ENCODE measurements at regions not wholly inside any gene's neighbourhood (a gene's known extent, or its start where the extent isn't known, plus 50 kb on each side); places are given as distances from the start of the nearest gene placed in this dataset.
A peak's percentile ranks its signal among the peaks of the same experiment; 100 is the strongest.

GRCh38 chr18:34651586-34652369 is 58.3 kb upstream of the DTNA start:
- 78% methylated on average over 6 of the region's 6 CpGs for WGBS (ENCODE audit: low lambda C conversion rate)
- ChIA-PET POLR2A (no interaction called here), CTCF (ENCODE audit: low intra/inter-chr PET ratio, low total read pairs) (no interaction called here)
- no peaks in the 10 kb centered on the region for H3K36me3 ChIP-seq (replicated peaks in 1 of 2; ENCODE audit: control insufficient read depth in 1 of 2, insufficient read depth in 2 of 2, low read length in 2 of 2)
- no TSS peak for BruUV-seq (replicated peaks)
- H3K79me2 ChIP-seq (ENCODE audit: insufficient read depth, low read length), result no peaks in the 10 kb centered on the region
- no peak overlapping the region for H2AFZ ChIP-seq (ENCODE audit: low read length)
- H3K9ac ChIP-seq (ENCODE audit: insufficient read depth, low read depth, low read length), result no peak overlapping the region
- in situ Hi-C loops (cut with HindIII; ENCODE audit: extremely low pct_ligation_motif_present, low pct_unique_long_range_greater_than_20kb) (no loop called here), intact Hi-C loops (cut with micrococcal nuclease; ENCODE audit: unreplicated experiment) (no loop called here)
- no peaks in the 10 kb centered on the region for H3K27me3 ChIP-seq (ENCODE audit: control insufficient read depth in 1 of 2, insufficient read depth in 2 of 2, low read length in 2 of 2)
- FAIRE-seq (no peak), DNase-seq (ENCODE audit: low spot score) (no peak), ATAC-seq (no peak)
- H3K4me1 ChIP-seq (ENCODE audit: insufficient read depth, low read length), result no peaks in the 10 kb centered on the region
- H3K9me3 ChIP-seq (ENCODE audit: low read length), result no peaks in the 10 kb centered on the region
- no peak overlapping the region for H3K4me2 ChIP-seq (ENCODE audit: low read depth, low read length)
- no peak overlapping the region for H3K27ac ChIP-seq (ENCODE audit: extremely low read length, insufficient read depth, low read length)
- H4K20me1 ChIP-seq (ENCODE audit: insufficient read depth, low read length), result no peaks in the 10 kb centered on the region
- no peak overlapping the region for H3K4me3 ChIP-seq (replicated peaks in 1 of 3; ENCODE audit: insufficient read depth in 1 of 3, low read depth in 2 of 3, low read length in 3 of 3)
- TF ChIP-seq HNRNPK (IDR thresholded peaks at IDR 0.05; ENCODE audit: low read depth, low read length, poor library complexity, severe bottlenecking) (peak; percentile 45), NR2F1 (CRISPR knock-in tag; IDR thresholded peaks at IDR 0.05) (no peak)

GRCh38 chr18:34655131-34655530 is 55.0 kb upstream of the DTNA start:
- Histone ChIP-seq H3K4me3 (replicated peaks in 1 of 3; ENCODE audit: insufficient read depth in 1 of 3, low read depth in 2 of 3, low read length in 3 of 3) (no peak overlapping the region), H3K4me1 (ENCODE audit: insufficient read depth, low read length) (peaks cover 10% of the 10 kb centered on the region), H3K27ac (ENCODE audit: extremely low read length, insufficient read depth, low read length) (no peak overlapping the region), H3K4me2 (ENCODE audit: low read depth, low read length) (no peak overlapping the region), H4K20me1 (ENCODE audit: insufficient read depth, low read length) (no peaks in the 10 kb centered on the region), H2AFZ (ENCODE audit: low read length) (no peak overlapping the region), H3K79me2 (ENCODE audit: insufficient read depth, low read length) (no peaks in the 10 kb centered on the region), H3K27me3 (ENCODE audit: control insufficient read depth in 1 of 2, insufficient read depth in 2 of 2, low read length in 2 of 2) (no peaks in the 10 kb centered on the region), H3K9ac (ENCODE audit: insufficient read depth, low read depth, low read length) (no peak overlapping the region), H3K36me3 (replicated peaks in 1 of 2; ENCODE audit: control insufficient read depth in 1 of 2, insufficient read depth in 2 of 2, low read length in 2 of 2) (no peaks in the 10 kb centered on the region), H3K9me3 (ENCODE audit: low read length) (no peaks in the 10 kb centered on the region)
- BruUV-seq (replicated peaks), result no TSS peak
- no peak for FAIRE-seq
- in situ Hi-C loops (cut with HindIII; ENCODE audit: extremely low pct_ligation_motif_present, low pct_unique_long_range_greater_than_20kb), result no loop called here
- ChIA-PET CTCF (ENCODE audit: low intra/inter-chr PET ratio, low total read pairs) (no interaction called here), POLR2A (no interaction called here)
- intact Hi-C loops (cut with micrococcal nuclease; ENCODE audit: unreplicated experiment), result no loop called here
- no peak for ATAC-seq
- DNase-seq (ENCODE audit: low spot score), result no peak
- TF ChIP-seq, protein P1, sequence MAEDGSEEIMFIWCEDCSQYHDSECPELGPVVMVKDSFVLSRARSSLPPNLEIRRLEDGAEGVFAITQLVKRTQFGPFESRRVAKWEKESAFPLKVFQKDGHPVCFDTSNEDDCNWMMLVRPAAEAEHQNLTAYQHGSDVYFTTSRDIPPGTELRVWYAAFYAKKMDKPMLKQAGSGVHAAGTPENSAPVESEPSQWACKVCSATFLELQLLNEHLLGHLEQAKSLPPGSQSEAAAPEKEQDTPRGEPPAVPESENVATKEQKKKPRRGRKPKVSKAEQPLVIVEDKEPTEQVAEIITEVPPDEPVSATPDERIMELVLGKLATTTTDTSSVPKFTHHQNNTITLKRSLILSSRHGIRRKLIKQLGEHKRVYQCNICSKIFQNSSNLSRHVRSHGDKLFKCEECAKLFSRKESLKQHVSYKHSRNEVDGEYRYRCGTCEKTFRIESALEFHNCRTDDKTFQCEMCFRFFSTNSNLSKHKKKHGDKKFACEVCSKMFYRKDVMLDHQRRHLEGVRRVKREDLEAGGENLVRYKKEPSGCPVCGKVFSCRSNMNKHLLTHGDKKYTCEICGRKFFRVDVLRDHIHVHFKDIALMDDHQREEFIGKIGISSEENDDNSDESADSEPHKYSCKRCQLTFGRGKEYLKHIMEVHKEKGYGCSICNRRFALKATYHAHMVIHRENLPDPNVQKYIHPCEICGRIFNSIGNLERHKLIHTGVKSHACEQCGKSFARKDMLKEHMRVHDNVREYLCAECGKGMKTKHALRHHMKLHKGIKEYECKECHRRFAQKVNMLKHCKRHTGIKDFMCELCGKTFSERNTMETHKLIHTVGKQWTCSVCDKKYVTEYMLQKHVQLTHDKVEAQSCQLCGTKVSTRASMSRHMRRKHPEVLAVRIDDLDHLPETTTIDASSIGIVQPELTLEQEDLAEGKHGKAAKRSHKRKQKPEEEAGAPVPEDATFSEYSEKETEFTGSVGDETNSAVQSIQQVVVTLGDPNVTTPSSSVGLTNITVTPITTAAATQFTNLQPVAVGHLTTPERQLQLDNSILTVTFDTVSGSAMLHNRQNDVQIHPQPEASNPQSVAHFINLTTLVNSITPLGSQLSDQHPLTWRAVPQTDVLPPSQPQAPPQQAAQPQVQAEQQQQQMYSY (CRISPR knock-in tag; IDR thresholded peaks at IDR 0.05), result no peak
- no peak for TF ChIP-seq ZIK1 (CRISPR knock-in tag; IDR thresholded peaks at IDR 0.05; ENCODE audit: borderline replicate concordance, low read depth)
- TF ChIP-seq, protein P2, sequence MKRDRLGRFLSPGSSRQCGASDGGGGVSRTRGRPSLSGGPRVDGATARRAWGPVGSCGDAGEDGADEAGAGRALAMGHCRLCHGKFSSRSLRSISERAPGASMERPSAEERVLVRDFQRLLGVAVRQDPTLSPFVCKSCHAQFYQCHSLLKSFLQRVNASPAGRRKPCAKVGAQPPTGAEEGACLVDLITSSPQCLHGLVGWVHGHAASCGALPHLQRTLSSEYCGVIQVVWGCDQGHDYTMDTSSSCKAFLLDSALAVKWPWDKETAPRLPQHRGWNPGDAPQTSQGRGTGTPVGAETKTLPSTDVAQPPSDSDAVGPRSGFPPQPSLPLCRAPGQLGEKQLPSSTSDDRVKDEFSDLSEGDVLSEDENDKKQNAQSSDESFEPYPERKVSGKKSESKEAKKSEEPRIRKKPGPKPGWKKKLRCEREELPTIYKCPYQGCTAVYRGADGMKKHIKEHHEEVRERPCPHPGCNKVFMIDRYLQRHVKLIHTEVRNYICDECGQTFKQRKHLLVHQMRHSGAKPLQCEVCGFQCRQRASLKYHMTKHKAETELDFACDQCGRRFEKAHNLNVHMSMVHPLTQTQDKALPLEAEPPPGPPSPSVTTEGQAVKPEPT (CRISPR knock-in tag; IDR thresholded peaks at IDR 0.05; ENCODE audit: low read depth), result no peak
- no peak for TF ChIP-seq MATR3 (CRISPR knock-in tag; IDR thresholded peaks at IDR 0.05)
- no peak for TF ChIP-seq PCBP1 (IDR thresholded peaks at IDR 0.05; ENCODE audit: borderline replicate concordance, low read depth, low read length)
- WGBS (ENCODE audit: low lambda C conversion rate), result 63% methylated on average over 2 of the region's 2 CpGs
